Stomach (tissue), 4 donors: ENCODE measurements at regions not wholly inside any gene's neighbourhood (a gene's known extent, or its start where the extent isn't known, plus 50 kb on each side); places are given as distances from the start of the nearest gene placed in this dataset.

ENCODE experiments used
- POLR2A ChIP-seq, 4 donors: fragments of 450-650 bp; IDR thresholded peaks; one replicate each; pipeline ENCODE4 v1.6.1; 2016; ENCODE audit warnings: antibody characterized with exemption in 4 of 4, control low read depth in 2 of 4, mild to moderate bottlenecking in 1 of 4, moderate library complexity in 1 of 4
- POLR2AphosphoS5 ChIP-seq, 3 donors: sonication (generic); formaldehyde crosslinking; IDR thresholded peaks; one replicate each; pipeline ENCODE4 v1.6.1; 2016; ENCODE audit warnings: antibody characterized with exemption in 3 of 3
- TF ChIP-seq, protein P1 (sequence below), 7 experiments: fragments of 450-650 bp in 4 of 7; fragments of 200-600 bp in 3 of 7; sonication (generic) in 3 of 7; IDR thresholded peaks; one replicate each; pipeline ENCODE4 v1.5.1; 2016 to 2019; ENCODE audit warnings: antibody characterized with exemption in 7 of 7, control low read depth in 2 of 7, mild to moderate bottlenecking in 1 of 7

DNA sequence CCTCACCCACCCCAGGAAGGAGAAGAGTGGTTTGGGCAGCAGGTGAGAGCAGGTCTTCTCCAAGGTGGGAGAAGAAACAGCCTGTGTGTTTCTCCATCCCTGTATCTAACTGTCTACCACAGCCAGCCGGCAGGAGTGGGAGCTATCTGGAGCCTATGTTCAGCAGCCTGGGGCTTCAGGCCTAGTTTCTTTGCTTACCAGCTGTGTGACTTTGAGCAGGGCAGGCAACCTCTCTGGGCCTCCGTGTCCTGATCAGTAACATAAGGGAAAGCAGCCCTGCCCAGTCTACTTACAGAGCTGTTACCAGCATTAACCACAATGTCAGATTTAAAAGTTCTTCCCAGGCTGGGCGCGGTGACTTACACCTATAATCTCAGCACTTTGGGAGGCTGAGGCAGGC, 450.7 kb upstream of the ZMIZ1 start:
- TF ChIP-seq POLR2AphosphoS5 (IDR thresholded peaks at IDR 0.05), result no peak
- TF ChIP-seq, protein P1, sequence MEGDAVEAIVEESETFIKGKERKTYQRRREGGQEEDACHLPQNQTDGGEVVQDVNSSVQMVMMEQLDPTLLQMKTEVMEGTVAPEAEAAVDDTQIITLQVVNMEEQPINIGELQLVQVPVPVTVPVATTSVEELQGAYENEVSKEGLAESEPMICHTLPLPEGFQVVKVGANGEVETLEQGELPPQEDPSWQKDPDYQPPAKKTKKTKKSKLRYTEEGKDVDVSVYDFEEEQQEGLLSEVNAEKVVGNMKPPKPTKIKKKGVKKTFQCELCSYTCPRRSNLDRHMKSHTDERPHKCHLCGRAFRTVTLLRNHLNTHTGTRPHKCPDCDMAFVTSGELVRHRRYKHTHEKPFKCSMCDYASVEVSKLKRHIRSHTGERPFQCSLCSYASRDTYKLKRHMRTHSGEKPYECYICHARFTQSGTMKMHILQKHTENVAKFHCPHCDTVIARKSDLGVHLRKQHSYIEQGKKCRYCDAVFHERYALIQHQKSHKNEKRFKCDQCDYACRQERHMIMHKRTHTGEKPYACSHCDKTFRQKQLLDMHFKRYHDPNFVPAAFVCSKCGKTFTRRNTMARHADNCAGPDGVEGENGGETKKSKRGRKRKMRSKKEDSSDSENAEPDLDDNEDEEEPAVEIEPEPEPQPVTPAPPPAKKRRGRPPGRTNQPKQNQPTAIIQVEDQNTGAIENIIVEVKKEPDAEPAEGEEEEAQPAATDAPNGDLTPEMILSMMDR (IDR thresholded peaks at IDR 0.05), result no peak
- no peak for TF ChIP-seq POLR2A (IDR thresholded peaks at IDR 0.05)
